Epithelial cell of proximal tubule (primary cell): ENCODE measurements at regions not wholly inside any gene's neighbourhood (a gene's known extent, or its start where the extent isn't known, plus 50 kb on each side); places are given as distances from the start of the nearest gene placed in this dataset.

Experiments
- DNase-seq: peaks from one replicate; pipeline ENCODE4 v3.0.0-alpha.2; 2011; ENCODE audit warnings: low read depth
- H3K4me3 ChIP-seq: 2 replicates; pipeline ENCODE4 v1.5.1; 2011; ENCODE audit warnings: low read depth, mild to moderate bottlenecking, low read length
- CTCF ChIP-seq: conservative IDR thresholded peaks from 2 replicates; pipeline ENCODE4 v1.5.1; 2012; ENCODE audit warnings: low read depth, mild to moderate bottlenecking, low read length

GRCh38 chr3:68060910-68061309 lies 406.5 kb upstream of the SUCLG2 start:
- no peak for TF ChIP-seq CTCF
- no peak overlapping the region for H3K4me3 ChIP-seq
- no peak for DNase-seq

- no peak for DNase-seq
- H3K4me3 ChIP-seq, result no peak overlapping the region
- no peak for TF ChIP-seq CTCF
Observed at GRCh38 chr3:68060191-68060590, 405.8 kb upstream of the SUCLG2 start.

GRCh38 chr3:68059628-68060152 lies 405.3 kb upstream of the SUCLG2 start:
- no peak overlapping the region for H3K4me3 ChIP-seq
- TF ChIP-seq CTCF, result no peak
- peak; percentile 52 for DNase-seq

GRCh38 chr3:68057637-68058320 lies 403.4 kb upstream of the SUCLG2 start:
- H3K4me3 ChIP-seq, result no peak overlapping the region
- no peak for TF ChIP-seq CTCF
- DNase-seq, result no peak

GRCh38 chr3:68056556-68056955 lies 402.1 kb upstream of the SUCLG2 start:
- H3K4me3 ChIP-seq, result no peak overlapping the region
- no peak for DNase-seq
- no peak for TF ChIP-seq CTCF

GRCh38 chr3:68055215-68055614 lies 400.8 kb upstream of the SUCLG2 start:
- TF ChIP-seq CTCF, result no peak
- H3K4me3 ChIP-seq, result no peak overlapping the region
- no peak for DNase-seq

GRCh38 chr3:68049776-68050175 lies 395.4 kb upstream of the SUCLG2 start:
- TF ChIP-seq CTCF, result no peak

More at GRCh38 chr3:68049776-68050175, 395.4 kb upstream of the SUCLG2 start:
- no peak for DNase-seq
- no peak overlapping the region for H3K4me3 ChIP-seq
